Neural crest cell (in vitro differentiated cells): ENCODE measurements at regions not wholly inside any gene's neighbourhood (a gene's known extent, or its start where the extent isn't known, plus 50 kb on each side); places are given as distances from the start of the nearest gene placed in this dataset.

Experiments used
- DNase-seq: peaks from one replicate; pipeline ENCODE4 v3.0.0; 2021; ENCODE audit warnings: low read depth, mixed read lengths, low spot score
- H3K27ac Mint-ChIP-seq: one replicate; pipeline ENCODE4 v1.8.0; 2021; ENCODE audit warnings: mild to moderate bottlenecking, mixed read lengths; ENCODE audit not compliant: unreplicated experiment
- H3K27me3 Mint-ChIP-seq: 2 replicates; pipeline ENCODE4 v1.8.0; 2021; ENCODE audit warnings: low read depth, mild to moderate bottlenecking, mixed read lengths
- H3K36me3 Mint-ChIP-seq: 2 replicates; pipeline ENCODE4 v1.8.0; 2021; ENCODE audit warnings: low read depth, mild to moderate bottlenecking, mixed read lengths
- H3K4me1 Mint-ChIP-seq: 2 replicates; pipeline ENCODE4 v1.8.0; 2021; ENCODE audit warnings: mixed read lengths
- H3K4me3 Mint-ChIP-seq: one replicate; pipeline ENCODE4 v1.8.0; 2021; ENCODE audit warnings: mild to moderate bottlenecking, mixed read lengths
- H3K9me3 Mint-ChIP-seq: 2 replicates; pipeline ENCODE4 v1.8.0; 2021; ENCODE audit warnings: mixed read lengths
- TF ChIP-seq, protein P1 (sequence below): fragments of 200-600 bp; sonication (generic); conservative IDR thresholded peaks from 2 replicates; pipeline ENCODE4 v1.5.0; 2021; ENCODE audit warnings: antibody characterized with exemption, mild to moderate bottlenecking

- Mint-ChIP-seq H3K4me3 (no peak overlapping the region), H3K36me3 (no peaks in the 10 kb centered on the region), H3K27me3 (no peaks in the 10 kb centered on the region), H3K27ac (no peak overlapping the region), H3K4me1 (no peaks in the 10 kb centered on the region), H3K9me3 (no peaks in the 10 kb centered on the region)
- no peak for DNase-seq
- TF ChIP-seq, protein P1, sequence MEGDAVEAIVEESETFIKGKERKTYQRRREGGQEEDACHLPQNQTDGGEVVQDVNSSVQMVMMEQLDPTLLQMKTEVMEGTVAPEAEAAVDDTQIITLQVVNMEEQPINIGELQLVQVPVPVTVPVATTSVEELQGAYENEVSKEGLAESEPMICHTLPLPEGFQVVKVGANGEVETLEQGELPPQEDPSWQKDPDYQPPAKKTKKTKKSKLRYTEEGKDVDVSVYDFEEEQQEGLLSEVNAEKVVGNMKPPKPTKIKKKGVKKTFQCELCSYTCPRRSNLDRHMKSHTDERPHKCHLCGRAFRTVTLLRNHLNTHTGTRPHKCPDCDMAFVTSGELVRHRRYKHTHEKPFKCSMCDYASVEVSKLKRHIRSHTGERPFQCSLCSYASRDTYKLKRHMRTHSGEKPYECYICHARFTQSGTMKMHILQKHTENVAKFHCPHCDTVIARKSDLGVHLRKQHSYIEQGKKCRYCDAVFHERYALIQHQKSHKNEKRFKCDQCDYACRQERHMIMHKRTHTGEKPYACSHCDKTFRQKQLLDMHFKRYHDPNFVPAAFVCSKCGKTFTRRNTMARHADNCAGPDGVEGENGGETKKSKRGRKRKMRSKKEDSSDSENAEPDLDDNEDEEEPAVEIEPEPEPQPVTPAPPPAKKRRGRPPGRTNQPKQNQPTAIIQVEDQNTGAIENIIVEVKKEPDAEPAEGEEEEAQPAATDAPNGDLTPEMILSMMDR: no peak
These were observed 76.9 kb upstream of the PSMD7 start for GRCh38 chr16:74219706-74220105.

GRCh38 chr16:74218871-74219270 lies 77.7 kb upstream of the PSMD7 start:
- H3K4me3 Mint-ChIP-seq: no peak overlapping the region
- no peaks in the 10 kb centered on the region for H3K36me3 Mint-ChIP-seq
- H3K9me3 Mint-ChIP-seq: no peaks in the 10 kb centered on the region
- no peak for DNase-seq
- no peak overlapping the region for H3K27ac Mint-ChIP-seq
- no peaks in the 10 kb centered on the region for H3K27me3 Mint-ChIP-seq
- no peaks in the 10 kb centered on the region for H3K4me1 Mint-ChIP-seq
- TF ChIP-seq, protein P1: no peak

DNA sequence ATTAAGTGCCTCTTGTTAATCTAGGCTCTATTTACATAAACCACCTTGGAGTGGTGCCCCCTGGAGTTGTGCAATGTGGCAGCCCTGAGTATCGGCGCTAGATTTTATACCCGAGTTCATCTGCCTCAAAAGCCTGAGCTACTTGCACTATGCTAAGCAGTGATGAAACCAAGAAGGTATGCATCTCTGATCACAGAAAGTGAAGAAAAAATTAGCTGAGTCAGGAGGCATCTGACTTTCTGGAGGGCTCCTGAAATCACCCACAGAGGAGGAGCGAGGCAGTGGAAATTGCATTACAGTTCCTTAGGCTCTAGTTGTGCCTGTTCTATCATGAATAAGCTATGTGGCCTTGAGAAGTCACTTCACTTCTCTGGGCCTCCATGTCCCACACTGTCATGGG lies 80.3 kb upstream of the PSMD7 start:
- H3K4me3 Mint-ChIP-seq: no peak overlapping the region
- no peaks in the 10 kb centered on the region for H3K9me3 Mint-ChIP-seq
- H3K27ac Mint-ChIP-seq: no peak overlapping the region
- H3K27me3 Mint-ChIP-seq: no peaks in the 10 kb centered on the region
- no peaks in the 10 kb centered on the region for H3K4me1 Mint-ChIP-seq
- H3K36me3 Mint-ChIP-seq: no peaks in the 10 kb centered on the region
- DNase-seq: no peak
- TF ChIP-seq, protein P1: no peak

DNA sequence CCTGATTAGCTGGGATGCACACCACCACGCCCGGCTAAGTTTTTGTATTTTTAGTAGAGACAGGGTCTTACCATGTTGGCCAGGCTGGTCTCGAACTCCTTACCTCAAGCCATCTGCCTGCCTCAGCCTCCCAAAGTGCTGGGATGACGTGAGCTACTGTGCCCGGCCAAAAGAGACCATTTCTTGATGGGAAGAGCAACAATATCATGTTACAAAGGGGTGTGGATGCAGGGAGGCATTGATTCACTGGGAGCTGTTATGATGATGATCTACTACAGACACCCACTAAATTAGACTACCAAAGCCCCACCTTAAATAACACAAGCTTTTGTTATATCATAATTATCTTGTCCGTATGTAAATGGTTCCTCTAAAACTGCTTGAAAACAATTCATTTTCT lies 81.4 kb upstream of the PSMD7 start:
- Mint-ChIP-seq H3K27ac (no peak overlapping the region), H3K27me3 (no peaks in the 10 kb centered on the region), H3K4me3 (no peak overlapping the region), H3K9me3 (no peaks in the 10 kb centered on the region), H3K4me1 (no peaks in the 10 kb centered on the region), H3K36me3 (no peaks in the 10 kb centered on the region)
- TF ChIP-seq, protein P1: no peak
- no peak for DNase-seq

- DNase-seq: no peak
- no peak overlapping the region for H3K27ac Mint-ChIP-seq
- no peaks in the 10 kb centered on the region for H3K27me3 Mint-ChIP-seq
- H3K9me3 Mint-ChIP-seq: no peaks in the 10 kb centered on the region
- H3K4me1 Mint-ChIP-seq: no peaks in the 10 kb centered on the region
- no peaks in the 10 kb centered on the region for H3K36me3 Mint-ChIP-seq
- no peak overlapping the region for H3K4me3 Mint-ChIP-seq
- TF ChIP-seq, protein P1: no peak
These were observed 83.2 kb upstream of the PSMD7 start for GRCh38 chr16:74213372-74213771.

DNA sequence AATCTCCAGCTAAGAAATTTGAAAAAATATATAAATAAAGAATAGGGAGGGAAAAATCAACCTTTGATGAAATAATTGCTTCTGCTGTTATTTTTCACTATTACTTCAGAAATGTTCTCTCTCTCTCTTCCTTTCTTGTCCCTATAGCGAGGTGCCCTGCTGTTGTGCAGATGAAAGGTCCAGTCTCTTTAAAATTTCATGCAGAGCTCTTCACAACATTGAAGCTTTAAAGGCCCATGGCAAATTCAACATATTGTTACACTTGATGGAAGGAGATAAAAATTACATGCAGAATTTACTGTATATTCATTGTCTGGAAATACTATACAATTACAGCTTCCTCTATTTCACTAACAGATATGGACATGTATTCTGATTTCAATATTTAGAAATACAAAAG lies 86.4 kb upstream of the PSMD7 start:
- Mint-ChIP-seq H3K27ac (no peak overlapping the region), H3K9me3 (no peaks in the 10 kb centered on the region), H3K4me3 (no peak overlapping the region)

More for the DNA sequence above, 86.4 kb upstream of the PSMD7 start:
- Mint-ChIP-seq H3K4me1 (no peaks in the 10 kb centered on the region), H3K36me3 (no peaks in the 10 kb centered on the region), H3K27me3 (no peaks in the 10 kb centered on the region)
- no peak for DNase-seq
- TF ChIP-seq, protein P1: no peak
